Activated T-helper 1 cell treated with anti-CD3 and anti-CD28 coated beads, Interleukin-2, amount 50 U/mL, for 16 hours (primary cell): ENCODE measurements at regions not wholly inside any gene's neighbourhood (a gene's known extent, or its start where the extent isn't known, plus 50 kb on each side); places are given as distances from the start of the nearest gene placed in this dataset.

Experiments
- DNase-seq, 2 donors: peaks; one replicate each; pipeline ENCODE4 v3.0.0-alpha.2; 2020; ENCODE audit warnings: low read depth in 1 of 2, low spot score in 1 of 2

- DNase-seq = no peak
Measured at GRCh38 chr1:224504297-224505041, 69.9 kb upstream of the WDR26 start.

DNA sequence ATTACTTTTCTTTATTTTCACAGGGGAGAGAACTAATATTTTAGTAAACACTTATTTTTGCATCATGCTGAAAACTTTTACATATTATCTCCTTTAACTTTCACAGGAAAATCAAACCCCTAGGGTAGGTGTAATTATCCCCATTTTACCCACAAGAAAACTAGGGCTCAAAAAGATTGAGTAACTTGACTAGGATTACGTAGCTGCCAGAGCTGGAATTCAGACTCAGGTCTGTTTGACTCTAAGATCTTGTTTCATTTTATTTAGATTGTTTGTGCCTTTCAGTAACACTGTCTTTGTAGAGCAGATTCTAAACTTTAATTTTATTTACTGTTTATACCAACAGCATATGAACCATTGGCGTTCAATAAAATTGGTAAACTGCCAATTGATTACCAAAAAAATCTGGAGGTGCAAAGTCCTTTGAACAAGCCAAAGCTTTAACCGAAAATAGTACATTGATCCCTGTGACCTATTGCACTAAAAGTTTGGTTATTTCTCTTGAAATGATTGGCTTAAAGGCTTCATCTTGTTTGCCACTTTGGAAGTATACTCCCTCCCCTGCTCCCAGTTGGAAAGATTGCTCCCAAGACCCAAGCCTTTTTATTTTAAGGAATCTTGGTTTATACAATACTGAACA lies 71.0 kb upstream of the WDR26 start:
- DNase-seq = no peak

DNA sequence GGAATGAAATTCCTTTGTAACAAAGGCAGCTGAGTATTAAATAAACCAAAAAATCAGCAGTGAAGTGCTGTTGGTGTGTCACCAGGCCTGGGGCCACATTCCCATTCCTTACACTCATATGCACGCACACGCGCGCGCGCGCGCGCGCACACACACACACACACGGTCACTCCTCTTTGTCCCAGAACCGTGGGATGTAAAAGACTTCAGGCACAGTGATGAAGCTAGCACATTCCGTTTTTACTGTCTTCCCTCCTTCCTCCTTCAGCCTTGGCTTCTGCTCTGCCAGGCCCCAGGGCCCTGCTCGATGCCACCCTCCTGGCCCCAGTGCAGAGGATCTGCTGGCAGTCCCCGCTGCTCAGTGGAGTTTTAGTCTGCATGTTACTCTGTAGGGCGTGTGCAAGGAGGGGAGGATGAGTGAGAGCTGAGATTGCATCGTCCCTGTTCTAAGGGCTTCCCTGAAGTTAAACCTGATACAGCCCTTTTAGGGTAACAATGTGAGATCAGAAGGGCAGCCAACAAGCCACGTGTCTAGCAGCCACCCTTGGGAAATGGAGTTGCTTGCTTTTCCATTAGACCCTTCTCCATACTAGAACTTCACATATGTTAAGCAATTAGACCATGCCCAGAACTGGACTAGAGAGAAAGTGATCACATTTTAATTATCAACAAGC lies 71.7 kb upstream of the WDR26 start:
- DNase-seq = no peak

GRCh38 chr1:224507771-224508523 lies 73.3 kb upstream of the WDR26 start:
- no peak for DNase-seq

GRCh38 chr1:224509907-224510306 lies 75.3 kb upstream of the WDR26 start:
- DNase-seq = no peak

- no peak for DNase-seq
Measured at GRCh38 chr1:224510880-224511645, 76.5 kb upstream of the WDR26 start.

GRCh38 chr1:224512600-224513151 lies 78.1 kb upstream of the WDR26 start:
- no peak for DNase-seq

DNA sequence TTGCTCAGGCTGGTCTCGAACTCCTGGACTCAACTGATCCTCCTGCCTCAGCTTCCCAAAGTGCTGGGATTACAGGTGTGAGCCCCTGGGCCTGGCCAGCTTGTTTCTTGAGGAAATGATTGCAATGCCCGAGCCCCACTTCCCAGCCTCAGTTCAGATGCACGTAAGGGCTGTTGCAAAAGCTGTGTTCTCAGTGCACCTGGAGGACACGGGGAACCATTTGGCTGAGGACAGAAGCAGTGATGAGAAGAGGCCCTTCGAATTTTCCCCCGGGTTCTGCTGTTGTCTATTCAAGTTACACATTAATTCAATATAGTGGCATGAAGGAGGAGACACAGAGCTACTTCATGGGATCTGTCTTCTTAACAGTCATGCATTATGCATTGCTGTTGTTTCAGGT lies 78.8 kb upstream of the WDR26 start:
- no peak for DNase-seq

- peak; percentile 70 to 85 for DNase-seq
Measured at GRCh38 chr1:224513787-224514209, 79.2 kb upstream of the WDR26 start.

- DNase-seq = no peak
Measured at GRCh38 chr1:224517171-224517570, 82.6 kb upstream of the WDR26 start.

GRCh38 chr1:224518528-224518927 lies 83.9 kb upstream of the WDR26 start:
- DNase-seq = no peak

GRCh38 chr1:224519874-224520273 lies 85.3 kb upstream of the WDR26 start:
- no peak for DNase-seq

DNA sequence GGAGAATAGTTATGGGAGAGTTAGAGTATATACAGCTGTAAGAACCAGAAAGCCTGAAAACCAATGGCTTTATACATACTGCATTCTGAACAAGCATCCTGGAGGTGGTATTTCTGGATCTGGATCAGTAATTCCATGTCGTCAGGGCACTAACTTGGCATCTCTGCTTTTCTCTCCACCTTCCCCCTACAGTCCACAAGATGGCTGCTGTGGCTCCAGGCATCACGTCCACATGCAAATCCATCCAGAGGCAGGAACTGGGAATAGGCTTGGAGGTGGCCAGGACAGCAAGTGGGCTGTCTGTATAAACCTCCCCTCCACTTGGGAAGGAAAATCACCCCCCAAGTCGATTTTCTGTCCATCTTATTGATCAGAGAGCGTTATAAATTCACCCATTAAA lies 86.2 kb upstream of the WDR26 start:
- DNase-seq = no peak

DNA sequence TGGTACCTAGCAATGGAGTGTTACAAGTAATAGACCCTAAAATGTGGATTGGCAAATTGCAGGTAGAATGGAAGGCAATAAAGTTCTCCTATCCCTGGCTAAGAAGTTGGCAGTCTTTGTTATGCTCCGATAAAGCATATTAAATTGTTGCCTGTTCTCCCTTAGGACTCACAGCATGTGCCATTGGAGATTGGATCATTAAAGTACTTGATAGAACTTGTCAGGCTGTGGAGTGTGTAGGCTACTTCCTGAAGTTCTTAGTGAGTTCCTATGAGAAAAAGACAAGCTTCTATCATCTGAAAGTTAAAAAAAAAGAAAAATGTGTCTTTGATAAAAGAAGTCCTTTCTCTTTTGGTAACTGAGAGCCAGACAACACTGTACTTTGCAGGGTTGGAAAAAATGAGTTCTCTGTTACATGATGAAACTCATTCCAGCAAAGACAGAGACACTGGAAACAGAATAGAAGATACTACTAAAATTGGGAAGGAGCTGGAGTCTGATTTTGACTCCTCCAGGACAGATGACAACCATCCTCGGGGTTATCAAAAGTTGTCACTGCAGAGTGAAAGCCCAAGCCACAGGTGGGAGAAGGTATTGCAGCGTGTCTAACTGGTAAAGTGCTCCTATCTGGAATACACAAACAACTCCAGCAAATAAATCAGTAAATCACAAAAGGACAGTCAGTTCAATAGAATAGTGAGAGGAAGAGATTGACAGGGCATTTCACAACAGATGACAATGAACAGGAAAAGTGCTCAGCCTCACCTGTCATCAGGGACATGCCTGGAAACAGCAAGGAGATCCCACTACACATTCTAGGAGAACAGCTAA lies 87.5 kb upstream of the WDR26 start:
- no peak for DNase-seq

DNA sequence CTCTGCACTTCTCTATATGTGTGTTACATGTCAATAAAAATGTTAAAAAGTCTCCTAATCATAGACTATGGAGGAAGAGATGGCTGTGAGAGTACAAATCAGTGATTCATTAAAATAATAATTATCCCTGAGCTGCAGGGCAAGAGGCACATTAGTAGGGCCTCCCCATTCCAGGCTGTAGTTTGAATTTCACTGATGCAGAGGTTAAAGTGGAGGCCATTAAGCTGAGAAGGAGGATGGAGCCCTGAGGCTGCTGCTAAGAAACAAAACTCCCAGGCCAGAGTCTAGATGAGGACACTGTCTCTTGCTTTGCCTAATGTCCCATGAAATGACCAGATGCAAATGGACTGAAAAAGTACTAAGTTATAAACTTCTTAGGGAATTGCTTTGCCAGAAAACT lies 89.1 kb upstream of the WDR26 start:
- no peak for DNase-seq

- no peak for DNase-seq
Measured at GRCh38 chr1:224524679-224525078, 90.1 kb upstream of the WDR26 start.

DNA sequence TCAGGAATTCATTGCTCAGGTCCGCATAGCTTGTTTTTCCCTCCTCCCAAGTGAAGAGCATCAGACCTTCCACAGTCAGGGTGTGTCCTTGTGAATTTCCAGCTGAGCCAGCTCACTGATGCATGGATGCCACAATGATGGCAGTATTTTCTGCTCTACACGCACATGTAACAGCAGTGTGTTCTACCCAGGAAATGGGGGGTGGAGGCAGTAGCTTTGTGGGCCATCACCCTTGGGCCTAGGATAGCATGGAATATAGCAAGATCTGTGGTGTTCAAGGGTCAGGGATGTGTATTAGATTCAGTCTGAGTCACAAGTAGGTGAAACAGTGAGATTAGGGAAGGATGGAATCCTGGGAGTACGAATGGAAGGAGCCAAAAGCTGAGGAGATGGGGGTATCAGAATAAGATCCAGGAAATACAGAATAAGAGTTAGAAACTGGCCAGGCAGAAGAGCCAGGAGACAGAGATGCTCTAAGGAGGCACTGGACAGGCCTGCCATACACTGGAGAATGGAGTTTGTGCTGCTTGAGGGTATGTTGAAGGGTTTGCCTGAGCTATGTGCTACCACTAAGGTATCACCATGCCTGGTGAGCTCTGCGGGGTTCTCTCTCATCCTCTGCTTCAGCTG lies 90.6 kb upstream of the CNIH3 start:
- DNase-seq = no peak

DNA sequence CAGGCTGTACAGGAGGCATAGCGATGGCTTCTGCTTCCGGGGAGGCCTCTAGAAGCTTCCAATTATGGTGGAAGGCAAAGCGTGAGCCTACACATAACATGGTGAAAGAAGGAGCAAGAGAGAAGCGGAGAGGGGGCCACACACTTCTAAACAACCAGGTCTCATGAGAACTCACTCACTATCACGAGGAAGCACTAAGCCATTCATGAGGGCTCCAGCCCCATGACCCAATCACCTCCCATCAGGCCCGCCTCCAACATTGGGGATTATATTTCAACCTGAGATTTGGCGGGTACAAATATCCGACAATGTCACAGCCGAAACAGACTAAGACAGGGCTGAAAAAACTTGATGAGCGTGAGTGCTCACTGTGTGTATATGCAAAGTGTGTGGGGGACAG lies 89.3 kb upstream of the CNIH3 start:
- no peak for DNase-seq

- DNase-seq = no peak
Measured at GRCh38 chr1:224528900-224529299, 87.2 kb upstream of the CNIH3 start.
